Progenitor cell of endocrine pancreas (in vitro differentiated cells): ENCODE measurements at regions not wholly inside any gene's neighbourhood (a gene's known extent, or its start where the extent isn't known, plus 50 kb on each side); places are given as distances from the start of the nearest gene placed in this dataset.

ENCODE experiments used
- DNase-seq: peaks from one replicate; pipeline ENCODE4 v3.0.0; 2021; ENCODE audit warnings: low spot score; ENCODE audit not compliant: unreplicated experiment
- H3K27ac Mint-ChIP-seq: 2 replicates; pipeline ENCODE4 v1.8.0; 2021; ENCODE audit warnings: mild to moderate bottlenecking, moderate library complexity, mixed read lengths
- H3K27me3 Mint-ChIP-seq: 2 replicates; pipeline ENCODE4 v1.8.0; 2021; ENCODE audit warnings: mixed read lengths
- H3K36me3 Mint-ChIP-seq: 2 replicates; pipeline ENCODE4 v1.8.0; 2022; ENCODE audit warnings: mixed read lengths; ENCODE audit not compliant: insufficient read depth
- H3K4me1 Mint-ChIP-seq: 2 replicates; pipeline ENCODE4 v1.8.0; 2021; ENCODE audit warnings: low read depth, mixed read lengths
- H3K4me3 Mint-ChIP-seq: 2 replicates; pipeline ENCODE4 v1.8.0; 2021; ENCODE audit warnings: low read depth, mild to moderate bottlenecking, moderate library complexity, mixed read lengths
- H3K9me3 Mint-ChIP-seq: 2 replicates; pipeline ENCODE4 v1.8.0; 2021; ENCODE audit warnings: low read depth, mixed read lengths
- TF ChIP-seq, protein P1 (sequence below): fragments of 200-600 bp; sonication (generic); IDR thresholded peaks from one replicate; pipeline ENCODE4 v1.5.0; 2021; ENCODE audit warnings: antibody characterized with exemption, mild to moderate bottlenecking; ENCODE audit not compliant: unreplicated experiment

DNA sequence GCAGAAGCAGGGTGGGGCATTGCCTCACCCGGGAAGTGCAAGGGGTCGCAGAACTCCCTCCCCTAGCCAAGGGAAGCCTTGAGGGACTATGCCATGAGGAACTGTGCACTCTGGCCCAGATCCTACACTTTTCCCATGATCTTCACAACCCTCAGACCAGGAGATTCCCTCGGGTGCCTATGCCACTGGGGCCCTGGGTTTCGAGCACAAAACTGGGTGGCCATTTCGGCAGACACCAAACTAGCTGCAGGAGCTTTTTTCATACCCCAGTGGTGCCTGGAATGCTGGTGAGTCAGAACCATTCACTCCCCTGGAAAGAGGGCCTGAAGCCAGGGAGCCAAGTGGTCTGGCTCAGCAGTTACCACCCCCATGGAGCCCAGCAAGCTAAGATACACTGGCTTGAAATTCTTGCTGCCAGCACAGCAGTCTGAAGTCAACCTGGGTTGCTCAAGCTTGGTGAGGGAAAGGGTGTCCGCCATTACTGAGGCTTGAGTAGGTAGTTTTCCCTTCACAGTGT, 573.7 kb upstream of the ANO3 start:
- Mint-ChIP-seq H3K4me1 (no peaks in the 10 kb centered on the region), H3K9me3 (peaks cover 32% of the 10 kb centered on the region), H3K36me3 (peaks cover 2% of the 10 kb centered on the region), H3K4me3 (no peak overlapping the region), H3K27ac (no peak overlapping the region), H3K27me3 (no peaks in the 10 kb centered on the region)
- TF ChIP-seq, protein P1, sequence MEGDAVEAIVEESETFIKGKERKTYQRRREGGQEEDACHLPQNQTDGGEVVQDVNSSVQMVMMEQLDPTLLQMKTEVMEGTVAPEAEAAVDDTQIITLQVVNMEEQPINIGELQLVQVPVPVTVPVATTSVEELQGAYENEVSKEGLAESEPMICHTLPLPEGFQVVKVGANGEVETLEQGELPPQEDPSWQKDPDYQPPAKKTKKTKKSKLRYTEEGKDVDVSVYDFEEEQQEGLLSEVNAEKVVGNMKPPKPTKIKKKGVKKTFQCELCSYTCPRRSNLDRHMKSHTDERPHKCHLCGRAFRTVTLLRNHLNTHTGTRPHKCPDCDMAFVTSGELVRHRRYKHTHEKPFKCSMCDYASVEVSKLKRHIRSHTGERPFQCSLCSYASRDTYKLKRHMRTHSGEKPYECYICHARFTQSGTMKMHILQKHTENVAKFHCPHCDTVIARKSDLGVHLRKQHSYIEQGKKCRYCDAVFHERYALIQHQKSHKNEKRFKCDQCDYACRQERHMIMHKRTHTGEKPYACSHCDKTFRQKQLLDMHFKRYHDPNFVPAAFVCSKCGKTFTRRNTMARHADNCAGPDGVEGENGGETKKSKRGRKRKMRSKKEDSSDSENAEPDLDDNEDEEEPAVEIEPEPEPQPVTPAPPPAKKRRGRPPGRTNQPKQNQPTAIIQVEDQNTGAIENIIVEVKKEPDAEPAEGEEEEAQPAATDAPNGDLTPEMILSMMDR, result no peak
- no peak for DNase-seq

DNA sequence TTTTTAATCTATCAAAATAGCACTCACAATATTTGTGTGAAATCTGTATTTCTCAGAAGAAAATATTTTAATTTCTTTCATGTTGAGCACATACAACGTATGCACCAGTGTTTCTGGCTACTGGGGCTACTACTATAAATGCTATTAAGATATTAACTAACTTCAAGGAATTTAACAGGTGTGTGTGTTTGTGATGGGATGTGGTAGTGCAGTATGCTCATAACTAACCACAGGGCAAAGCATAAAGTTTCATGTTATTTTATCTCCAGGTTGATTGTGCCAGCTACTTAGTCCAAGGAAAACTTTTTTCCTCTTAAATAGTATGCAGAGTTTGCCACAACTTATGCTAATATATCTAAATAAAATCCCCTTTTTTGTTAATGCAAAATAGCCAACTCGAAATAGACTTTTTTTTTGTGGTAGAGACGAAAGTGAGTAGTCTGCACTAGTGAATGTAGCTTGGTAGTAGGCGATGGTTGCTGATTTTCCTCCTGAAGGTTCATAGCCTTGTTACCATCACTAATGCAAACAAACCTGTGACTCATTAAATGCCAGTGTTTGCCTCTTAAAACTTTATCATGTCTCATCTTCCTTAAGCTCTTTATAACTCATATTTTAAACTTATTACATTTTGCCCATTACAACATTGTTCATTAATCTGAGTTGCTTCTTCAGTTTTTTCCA, 565.5 kb upstream of the ANO3 start:
- TF ChIP-seq, protein P1, result no peak
- Mint-ChIP-seq H3K27ac (no peak overlapping the region), H3K4me1 (no peaks in the 10 kb centered on the region), H3K36me3 (no peaks in the 10 kb centered on the region), H3K27me3 (no peaks in the 10 kb centered on the region), H3K9me3 (peaks cover 10% of the 10 kb centered on the region), H3K4me3 (no peak overlapping the region)
- no peak for DNase-seq

DNA sequence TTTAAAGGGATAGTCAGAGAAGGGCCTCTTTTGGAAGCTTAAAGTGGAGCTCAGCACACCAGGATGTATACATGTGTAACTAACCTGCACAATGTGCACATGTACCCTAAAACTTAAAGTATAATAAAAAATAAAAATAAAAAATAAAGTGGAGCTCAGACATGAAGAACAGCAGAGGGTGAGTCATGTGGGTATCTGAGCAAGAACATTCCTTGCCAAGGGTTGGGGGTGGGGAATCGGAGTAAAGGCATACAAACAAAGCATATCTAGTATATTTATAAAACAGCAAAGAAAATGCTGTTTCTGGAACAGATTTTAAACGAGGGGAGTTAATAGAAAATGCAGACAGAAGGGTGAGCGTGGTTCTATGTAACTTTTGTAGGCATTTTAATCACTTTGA, 562.6 kb upstream of the ANO3 start:
- Mint-ChIP-seq H3K4me1 (no peaks in the 10 kb centered on the region), H3K27me3 (no peaks in the 10 kb centered on the region), H3K4me3 (no peak overlapping the region), H3K9me3 (no peaks in the 10 kb centered on the region), H3K27ac (no peak overlapping the region), H3K36me3 (no peaks in the 10 kb centered on the region)
- DNase-seq, result no peak
- TF ChIP-seq, protein P1, result no peak

GRCh38 chr11:25771605-25772004, 560.3 kb upstream of the ANO3 start:
- Mint-ChIP-seq H3K36me3 (no peaks in the 10 kb centered on the region), H3K4me1 (no peaks in the 10 kb centered on the region), H3K4me3 (no peak overlapping the region), H3K27ac (no peak overlapping the region), H3K27me3 (no peaks in the 10 kb centered on the region), H3K9me3 (no peaks in the 10 kb centered on the region)
- TF ChIP-seq, protein P1, result no peak
- no peak for DNase-seq

GRCh38 chr11:25775603-25776002, 556.3 kb upstream of the ANO3 start:
- DNase-seq, result no peak
- Mint-ChIP-seq H3K4me1 (no peaks in the 10 kb centered on the region), H3K4me3 (no peak overlapping the region), H3K27me3 (no peaks in the 10 kb centered on the region), H3K36me3 (no peaks in the 10 kb centered on the region), H3K27ac (no peak overlapping the region), H3K9me3 (no peaks in the 10 kb centered on the region)
- TF ChIP-seq, protein P1, result no peak
